Uterus (tissue), 3 donors: ENCODE measurements at regions not wholly inside any gene's neighbourhood (a gene's known extent, or its start where the extent isn't known, plus 50 kb on each side); places are given as distances from the start of the nearest gene placed in this dataset.
"Not testable (repeated sequence)": the region's sequence is repeated elsewhere in the genome, so short reads cannot be mapped to it uniquely, and the experiment has no call there.

ENCODE experiments used
- DNase-seq, 2 donors: peaks; one replicate each; pipeline ENCODE4 v3.0.0-alpha.2; 2019 to 2020
- H3K27ac ChIP-seq, 2 donors: fragments of 200-600 bp; sonication (generic); 1 replicate in 1 of 2; 2 replicates in 1 of 2; pipeline ENCODE4 v1.5.1; 2016 to 2018
- H3K27me3 ChIP-seq, 2 donors: fragments of 200-600 bp; sonication (generic); one replicate each; pipeline ENCODE4 v1.5.1; 2018 to 2019; ENCODE audit warnings: control low read depth in 1 of 2
- H3K36me3 ChIP-seq, 2 donors: fragments of 200-600 bp; sonication (generic); one replicate each; pipeline ENCODE4 v1.5.1; 2019; ENCODE audit warnings: control low read depth in 1 of 2
- H3K4me1 ChIP-seq, 2 donors: fragments of 200-600 bp; sonication (generic); one replicate each; pipeline ENCODE4 v1.5.1; 2018 to 2019; ENCODE audit warnings: control low read depth in 1 of 2
- H3K4me3 ChIP-seq, 2 donors: fragments of 200-600 bp; sonication (generic); 1 replicate in 1 of 2; 2 replicates in 1 of 2; pipeline ENCODE4 v1.5.1; 2018 to 2019; ENCODE audit warnings: mild to moderate bottlenecking in 1 of 2
- H3K9me3 ChIP-seq, 2 donors: fragments of 200-600 bp; sonication (generic); one replicate each; pipeline ENCODE4 v1.5.1; 2019; ENCODE audit warnings: control low read depth in 1 of 2
- CTCF ChIP-seq, 4 experiments: fragments of 200-600 bp in 2 of 4; fragments of 450-650 bp in 2 of 4; sonication (generic) in 2 of 4; IDR thresholded peaks; one replicate each; pipeline ENCODE4 v1.5.1; 2016 to 2019; ENCODE audit warnings: antibody characterized with exemption in 4 of 4, mild to moderate bottlenecking in 2 of 4, moderate library complexity in 1 of 4
- POLR2A ChIP-seq, 2 donors: fragments of 450-650 bp; IDR thresholded peaks; one replicate each; pipeline ENCODE4 v1.6.1; 2016; ENCODE audit warnings: antibody characterized with exemption in 2 of 2, mild to moderate bottlenecking in 1 of 2, moderate library complexity in 1 of 2
- intact Hi-C: fragments of 100-400 bp; cut with DNase I; formaldehyde crosslinking; loops from one replicate; pipeline ENCODE4 v1.15.1; 2023; ENCODE audit warnings: low total_unique reads
- donor health status: DM: yes; HTN: yes; CAD: no.

- no peaks in the 10 kb centered on the region for H3K9me3 ChIP-seq
- H3K4me1 ChIP-seq = no peaks in the 10 kb centered on the region
- intact Hi-C loops = no loop called here
- H3K27ac ChIP-seq = no peak overlapping the region
- H3K27me3 ChIP-seq = no peaks in the 10 kb centered on the region
- H3K36me3 ChIP-seq = no peaks in the 10 kb centered on the region
- DNase-seq = no peak
- no peak overlapping the region for H3K4me3 ChIP-seq
- TF ChIP-seq CTCF (IDR thresholded peaks at IDR 0.05) = no peak
- TF ChIP-seq POLR2A (IDR thresholded peaks at IDR 0.05) = no peak
These were observed 1284.3 kb upstream of the TMEM132C start for GRCh38 chr12:126982707-126983106.

GRCh38 chr12:126983735-126984134 is 1283.2 kb upstream of the TMEM132C start:
- DNase-seq, H3K9me3 ChIP-seq, intact Hi-C loops, H3K27ac ChIP-seq, H3K36me3 ChIP-seq, H3K4me1 ChIP-seq, H3K27me3 ChIP-seq, H3K4me3 ChIP-seq: not testable (repeated sequence)

- H3K4me1 ChIP-seq, intact Hi-C loops, H3K4me3 ChIP-seq, DNase-seq, H3K27me3 ChIP-seq, H3K9me3 ChIP-seq, H3K36me3 ChIP-seq, H3K27ac ChIP-seq: not testable (repeated sequence)
These were observed 1281.3 kb upstream of the TMEM132C start for GRCh38 chr12:126985663-126986062.

- no peaks in the 10 kb centered on the region for H3K9me3 ChIP-seq
- DNase-seq = no peak
- H3K27ac ChIP-seq = no peak overlapping the region
- H3K27me3 ChIP-seq = no peaks in the 10 kb centered on the region
- H3K4me1 ChIP-seq = no peaks in the 10 kb centered on the region
- TF ChIP-seq CTCF (IDR thresholded peaks at IDR 0.05) (no peak), POLR2A (IDR thresholded peaks at IDR 0.05) (no peak)
- intact Hi-C loops = no loop called here
- H3K4me3 ChIP-seq = no peak overlapping the region
- no peaks in the 10 kb centered on the region for H3K36me3 ChIP-seq
These were observed 1277.4 kb upstream of the TMEM132C start for GRCh38 chr12:126989532-126989931.

- H3K4me1 ChIP-seq = no peaks in the 10 kb centered on the region
- TF ChIP-seq POLR2A (IDR thresholded peaks at IDR 0.05) (no peak), CTCF (IDR thresholded peaks at IDR 0.05) (no peak)
- intact Hi-C loops = no loop called here
- no peaks in the 10 kb centered on the region for H3K27me3 ChIP-seq
- no peak overlapping the region for H3K27ac ChIP-seq
- no peak overlapping the region for H3K4me3 ChIP-seq
- no peak for DNase-seq
- H3K9me3 ChIP-seq = no peaks in the 10 kb centered on the region
- H3K36me3 ChIP-seq = no peaks in the 10 kb centered on the region
These were observed 1273.1 kb upstream of the TMEM132C start for GRCh38 chr12:126993898-126994297.

- H3K9me3 ChIP-seq = no peaks in the 10 kb centered on the region
- H3K4me3 ChIP-seq = no peak overlapping the region
- DNase-seq = no peak
- TF ChIP-seq CTCF (IDR thresholded peaks at IDR 0.05) (no peak), POLR2A (IDR thresholded peaks at IDR 0.05) (no peak)
- no peaks in the 10 kb centered on the region for H3K27me3 ChIP-seq
- H3K4me1 ChIP-seq = no peaks in the 10 kb centered on the region
- intact Hi-C loops = no loop called here
- H3K36me3 ChIP-seq = no peaks in the 10 kb centered on the region
- no peak overlapping the region for H3K27ac ChIP-seq
These were observed 1272.4 kb upstream of the TMEM132C start for GRCh38 chr12:126994599-126994998.
